ENCODE measurements at regions not wholly inside any gene's neighbourhood (a gene's known extent, or its start where the extent isn't known, plus 50 kb on each side); places are given as distances from the start of the nearest gene placed in this dataset.

GRCh38 chr6:85250586-85251220, 199.2 kb upstream of the NT5E start:
- no peak overlapping the region for H3K27ac Mint-ChIP-seq
- Histone ChIP-seq H4K20me1 (ENCODE audit: control insufficient read depth, insufficient read depth, low read length, poor library complexity, severe bottlenecking) (no peaks in the 10 kb centered on the region), H2AFZ (ENCODE audit: insufficient read depth, low read depth, low read length, poor library complexity, severe bottlenecking) (no peak overlapping the region), H3K4me1 (ENCODE audit: control insufficient read depth in 2 of 2, insufficient read depth in 2 of 2, low read length in 2 of 2) (no peaks in the 10 kb centered on the region), H3K27ac (ENCODE audit: low read length in 2 of 2) (no peak overlapping the region), H3K9me3 (ENCODE audit: control extremely low read depth in 1 of 3, control insufficient read depth in 2 of 3, insufficient read depth in 1 of 3, low read length in 2 of 3) (peaks cover 0 to 7% (median 5%) of the 10 kb centered on the region in 3 donors), H3K27me3 (replicated peaks in 1 of 4; ENCODE audit: control extremely low read depth in 1 of 4, control insufficient read depth in 3 of 4, insufficient read depth in 4 of 4, low read length in 3 of 4) (peaks cover 0 to 2% (median 0%) of the 10 kb centered on the region in 4 experiments), H3K9ac (ENCODE audit: low read length) (no peak overlapping the region), H3K4me3 (ENCODE audit: control extremely low read depth in 1 of 5, extremely low read depth in 1 of 5, insufficient read depth in 1 of 5, low read depth in 2 of 5, low read length in 4 of 5) (no peak overlapping the region), H3K4me2 (replicated peaks; ENCODE audit: low read depth, low read length, poor library complexity, severe bottlenecking) (no peak overlapping the region), H3K36me3 (replicated peaks in 1 of 2; ENCODE audit: control extremely low read depth in 1 of 2, control insufficient read depth in 1 of 2, extremely low read depth in 1 of 2, insufficient read depth in 2 of 2, low read length in 1 of 2) (no peaks in the 10 kb centered on the region), H3K79me2 (ENCODE audit: control insufficient read depth, insufficient read depth, low read length) (no peaks in the 10 kb centered on the region)
- ATAC-seq (ENCODE audit: low read depth), result no peak
- 100% methylated on average over 1 of the region's 5 CpGs for WGBS (ENCODE audit: insufficient coverage)
- no peak overlapping the region for H3K4me3 Mint-ChIP-seq
- DNase-seq, result no peak
- intact Hi-C loops (cut with micrococcal nuclease), result no loop called here
- H3K27me3 Mint-ChIP-seq, result peaks cover 5% of the 10 kb centered on the region
- POLR2A ChIA-PET, result no interaction called here
- no peak for TF ChIP-seq EZH2 (IDR thresholded peaks at IDR 0.05; ENCODE audit: borderline replicate concordance, insufficient read depth, low read depth, low read length, poor library complexity, severe bottlenecking)
- TF ChIP-seq CTCF (IDR thresholded peaks at IDR 0.05), result no peak
- H3K9me3 Mint-ChIP-seq (ENCODE audit: insufficient read depth), result peaks cover 2% of the 10 kb centered on the region
- no peaks in the 10 kb centered on the region for H3K4me1 Mint-ChIP-seq
- CTCF ChIA-PET, result no interaction called here

- ChIA-PET POLR2A (no interaction called here), CTCF (no interaction called here)
- Mint-ChIP-seq H3K27me3 (no peaks in the 10 kb centered on the region), H3K27ac (no peak overlapping the region), H3K9me3 (ENCODE audit: insufficient read depth) (no peaks in the 10 kb centered on the region), H3K4me3 (no peak overlapping the region), H3K4me1 (no peaks in the 10 kb centered on the region)
- Histone ChIP-seq H4K20me1 (ENCODE audit: control insufficient read depth, insufficient read depth, low read length, poor library complexity, severe bottlenecking) (no peaks in the 10 kb centered on the region), H3K36me3 (replicated peaks in 1 of 2; ENCODE audit: control extremely low read depth in 1 of 2, control insufficient read depth in 1 of 2, extremely low read depth in 1 of 2, insufficient read depth in 2 of 2, low read length in 1 of 2) (no peaks in the 10 kb centered on the region), H3K4me2 (replicated peaks; ENCODE audit: low read depth, low read length, poor library complexity, severe bottlenecking) (no peak overlapping the region), H3K9ac (ENCODE audit: low read length) (no peak overlapping the region), H3K79me2 (ENCODE audit: control insufficient read depth, insufficient read depth, low read length) (no peaks in the 10 kb centered on the region), H3K4me3 (ENCODE audit: control extremely low read depth in 1 of 5, extremely low read depth in 1 of 5, insufficient read depth in 1 of 5, low read depth in 2 of 5, low read length in 4 of 5) (no peak overlapping the region), H3K4me1 (ENCODE audit: control insufficient read depth in 2 of 2, insufficient read depth in 2 of 2, low read length in 2 of 2) (no peaks in the 10 kb centered on the region), H3K27ac (ENCODE audit: low read length in 2 of 2) (no peak overlapping the region), H2AFZ (ENCODE audit: insufficient read depth, low read depth, low read length, poor library complexity, severe bottlenecking) (no peak overlapping the region), H3K27me3 (replicated peaks in 1 of 4; ENCODE audit: control extremely low read depth in 1 of 4, control insufficient read depth in 3 of 4, insufficient read depth in 4 of 4, low read length in 3 of 4) (no peaks in the 10 kb centered on the region), H3K9me3 (ENCODE audit: control extremely low read depth in 1 of 3, control insufficient read depth in 2 of 3, insufficient read depth in 1 of 3, low read length in 2 of 3) (no peaks in the 10 kb centered on the region)
- intact Hi-C loops (cut with micrococcal nuclease), result no loop called here
- DNase-seq (no peak), ATAC-seq (ENCODE audit: low read depth) (no peak)
- TF ChIP-seq EZH2 (IDR thresholded peaks at IDR 0.05; ENCODE audit: borderline replicate concordance, insufficient read depth, low read depth, low read length, poor library complexity, severe bottlenecking) (no peak), CTCF (IDR thresholded peaks at IDR 0.05) (no peak)
- WGBS (ENCODE audit: insufficient coverage), result 83% methylated on average over 1 of the region's 3 CpGs
These were observed 204.9 kb upstream of the NT5E start for GRCh38 chr6:85245004-85245403.

Measured in B cell (primary cell).